ENCODE measurements at regions not wholly inside any gene's neighbourhood (a gene's known extent, or its start where the extent isn't known, plus 50 kb on each side); places are given as distances from the start of the nearest gene placed in this dataset.
"Not testable (repeated sequence)": the region's sequence is repeated elsewhere in the genome, so short reads cannot be mapped to it uniquely, and the experiment has no call there.

DNA sequence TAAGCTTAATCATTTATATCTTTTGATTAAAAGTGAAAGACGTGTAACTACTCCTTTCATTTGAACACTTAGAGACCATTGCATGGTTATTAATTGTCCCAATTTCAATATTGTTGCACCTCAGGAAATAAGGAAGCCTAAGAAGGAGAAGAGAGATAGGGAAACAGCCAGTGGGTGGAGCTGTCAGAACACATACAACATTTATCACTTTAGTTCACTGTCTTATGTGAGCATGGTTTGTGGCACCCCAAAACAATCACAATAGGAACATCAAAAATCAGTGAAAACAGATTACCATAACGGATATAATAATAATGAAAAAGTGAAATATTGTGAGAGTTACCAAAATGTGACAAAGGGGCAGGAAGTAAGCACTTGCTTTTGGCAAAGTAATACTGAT lies 689.9 kb downstream of the TTLL7 start:
- not testable (repeated sequence) for TF ChIP-seq EZH2 (IDR thresholded peaks at IDR 0.05); POLR2AphosphoS5 (IDR thresholded peaks at IDR 0.05; ENCODE audit: borderline replicate concordance, low read depth, low read length)

Measured in SK-N-MC (cell line).